PC-3 (cell line): ENCODE measurements at regions not wholly inside any gene's neighbourhood (a gene's known extent, or its start where the extent isn't known, plus 50 kb on each side); places are given as distances from the start of the nearest gene placed in this dataset.

Experiments
- ATAC-seq: fragments of 200-7000 bp; cut with Tn5 transposase; 2 replicates; pipeline ENCODE4 v1.9.1; 2020; ENCODE audit warnings: mild to moderate bottlenecking, moderate library complexity
- BruUV-seq: library from RNA; stranded (reverse); fragments of 400-500 nt; replicated peaks from 2 replicates; lab custom pipeline; 2021; lab: Mats Ljungman, UMichigan
- CTCF ChIA-PET: fragments of 300-600 bp; sonication (Branson Sonifier 250); formaldehyde crosslinking; loops from one replicate; lab custom pipeline; 2022; ENCODE audit warnings: antibody characterized with exemption; lab: Charles Lee
- POLR2A ChIA-PET: fragments of 300-600 bp; sonication (Branson Sonifier 250); formaldehyde crosslinking; loops from one replicate; lab custom pipeline; 2022; ENCODE audit warnings: antibody characterized with exemption; ENCODE audit not compliant: unreplicated experiment; lab: Charles Lee
- DNase-seq: peaks from one replicate; pipeline ENCODE4 v3.0.0-alpha.2; 2015
- H2AFZ ChIP-seq: fragments of 300-600 bp; sonication (generic); 2 replicates; pipeline ENCODE4 v1.6.0; 2016; ENCODE audit warnings: antibody characterized with exemption, low read length
- H3F3A ChIP-seq: fragments of 300-600 bp; sonication (generic); one replicate; pipeline ENCODE4 v1.6.0; 2017; ENCODE audit warnings: antibody characterized with exemption, low read length, control low read depth, mild to moderate bottlenecking; ENCODE audit not compliant: unreplicated experiment
- H3K27ac ChIP-seq: fragments of 300-600 bp; sonication (generic); 2 replicates; pipeline ENCODE4 v1.5.1; 2016; ENCODE audit warnings: mild to moderate bottlenecking, low read length
- H3K27me3 ChIP-seq: fragments of 300-600 bp; sonication (generic); 2 replicates; pipeline ENCODE4 v1.6.1; 2016; ENCODE audit warnings: low read length, mixed read lengths
- H3K36me3 ChIP-seq: fragments of 300-600 bp; sonication (generic); 2 replicates; pipeline ENCODE4 v1.6.1; 2016; ENCODE audit warnings: low read depth, mixed run types, low read length, mixed read lengths
- H3K4me1 ChIP-seq: fragments of 300-600 bp; sonication (generic); 2 replicates; pipeline ENCODE4 v1.5.1; 2016; ENCODE audit warnings: low read length; ENCODE audit not compliant: insufficient read depth
- H3K4me2 ChIP-seq: fragments of 300-600 bp; sonication (generic); 2 replicates; pipeline ENCODE4 v1.6.0; 2016; ENCODE audit warnings: low read length
- H3K4me3 ChIP-seq: fragments of 300-600 bp; sonication (generic); 2 replicates; pipeline ENCODE4 v1.5.1; 2016; ENCODE audit warnings: mild to moderate bottlenecking, low read length, mixed read lengths
- H3K79me2 ChIP-seq: fragments of 300-600 bp; sonication (generic); 2 replicates; pipeline ENCODE4 v1.6.1; 2017; ENCODE audit warnings: low read length, mixed read lengths
- H3K9ac ChIP-seq: fragments of 300-600 bp; sonication (generic); 2 replicates; pipeline ENCODE4 v1.6.0; 2016; ENCODE audit warnings: mild to moderate bottlenecking, low read length
- H3K9me2 ChIP-seq: fragments of 300-600 bp; sonication (generic); replicated peaks from 2 replicates; pipeline ENCODE4 v1.6.1; 2016; ENCODE audit warnings: mixed run types, low read length, mixed read lengths
- H3K9me3 ChIP-seq: fragments of 300-600 bp; sonication (generic); 2 replicates; pipeline ENCODE4 v1.6.1; 2016; ENCODE audit warnings: low read length, mixed read lengths
- H4K20me1 ChIP-seq: fragments of 300-600 bp; sonication (generic); 2 replicates; pipeline ENCODE4 v1.6.1; 2016; ENCODE audit warnings: low read length, mixed read lengths
- EZH2 ChIP-seq: fragments of 300-600 bp; sonication (generic); IDR thresholded peaks from one replicate; pipeline ENCODE4 v1.6.1; 2017; ENCODE audit warnings: antibody characterized with exemption, mild to moderate bottlenecking, low read length; ENCODE audit not compliant: unreplicated experiment
- EZH2phosphoT487 ChIP-seq: fragments of 300-600 bp; sonication (generic); IDR thresholded peaks from 2 replicates; pipeline ENCODE4 v1.6.1; 2018; ENCODE audit warnings: mild to moderate bottlenecking, antibody characterized with exemption, low read length, borderline replicate concordance
- intact Hi-C: fragments of 100-400 bp; cut with micrococcal nuclease; formaldehyde crosslinking; loops from 2 replicates; pipeline ENCODE4 v1.9.0; 2023
- TF ChIP-seq, protein P1 (sequence below): fragments of 300-600 bp; sonication (generic); conservative IDR thresholded peaks from 2 replicates; pipeline ENCODE4 v1.5.1; 2017; ENCODE audit warnings: antibody characterized with exemption, low read depth, mild to moderate bottlenecking, low read length

DNA sequence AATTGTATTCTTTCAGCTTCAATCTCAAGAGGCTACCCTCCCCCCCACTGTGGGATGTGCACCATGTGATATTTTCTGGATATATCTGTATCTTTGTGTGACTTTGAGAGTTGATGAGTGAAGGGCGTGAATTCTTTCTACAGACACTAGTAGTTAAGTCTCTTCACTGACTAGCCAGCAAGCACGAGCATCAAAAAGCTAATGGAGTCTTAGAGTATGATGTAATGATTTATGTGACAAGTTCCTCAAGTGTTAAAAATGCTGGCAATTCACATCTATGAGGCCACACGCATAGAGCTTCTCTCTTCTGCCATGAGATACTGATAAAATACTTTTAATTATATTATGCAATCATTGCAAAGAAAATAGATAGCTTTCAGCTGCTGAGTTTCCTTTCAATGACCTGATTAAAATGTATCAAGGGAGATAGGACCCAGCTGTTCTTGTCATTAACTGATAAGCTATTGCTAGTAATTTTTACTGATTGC lies 304.8 kb downstream of the TRIB2 start:
- H3K9me3 ChIP-seq: no peaks in the 10 kb centered on the region
- H3K9me2 ChIP-seq: no peaks in the 10 kb centered on the region
- no peaks in the 10 kb centered on the region for H4K20me1 ChIP-seq
- no TSS peak for BruUV-seq
- no peak overlapping the region for H2AFZ ChIP-seq
- no peaks in the 10 kb centered on the region for H3K79me2 ChIP-seq
- no peak overlapping the region for H3K9ac ChIP-seq
- POLR2A ChIA-PET: no interaction called here
- H3K4me3 ChIP-seq: no peak overlapping the region
- intact Hi-C loops: no loop called here
- 0 out of 2 replicates have a peak, but pooled peaks cover 15% of the 10 kb centered on the region for H3K27me3 ChIP-seq
- CTCF ChIA-PET: no interaction called here
- ATAC-seq (no peak), DNase-seq (no peak)
- no peaks in the 10 kb centered on the region for H3K4me1 ChIP-seq
- H3K36me3 ChIP-seq: no peaks in the 10 kb centered on the region
- no peak overlapping the region for H3K4me2 ChIP-seq
- no peaks in the 10 kb centered on the region for H3F3A ChIP-seq
- no peak overlapping the region for H3K27ac ChIP-seq
- TF ChIP-seq EZH2: no peak
- no peak for TF ChIP-seq EZH2phosphoT487
- TF ChIP-seq, protein P1, sequence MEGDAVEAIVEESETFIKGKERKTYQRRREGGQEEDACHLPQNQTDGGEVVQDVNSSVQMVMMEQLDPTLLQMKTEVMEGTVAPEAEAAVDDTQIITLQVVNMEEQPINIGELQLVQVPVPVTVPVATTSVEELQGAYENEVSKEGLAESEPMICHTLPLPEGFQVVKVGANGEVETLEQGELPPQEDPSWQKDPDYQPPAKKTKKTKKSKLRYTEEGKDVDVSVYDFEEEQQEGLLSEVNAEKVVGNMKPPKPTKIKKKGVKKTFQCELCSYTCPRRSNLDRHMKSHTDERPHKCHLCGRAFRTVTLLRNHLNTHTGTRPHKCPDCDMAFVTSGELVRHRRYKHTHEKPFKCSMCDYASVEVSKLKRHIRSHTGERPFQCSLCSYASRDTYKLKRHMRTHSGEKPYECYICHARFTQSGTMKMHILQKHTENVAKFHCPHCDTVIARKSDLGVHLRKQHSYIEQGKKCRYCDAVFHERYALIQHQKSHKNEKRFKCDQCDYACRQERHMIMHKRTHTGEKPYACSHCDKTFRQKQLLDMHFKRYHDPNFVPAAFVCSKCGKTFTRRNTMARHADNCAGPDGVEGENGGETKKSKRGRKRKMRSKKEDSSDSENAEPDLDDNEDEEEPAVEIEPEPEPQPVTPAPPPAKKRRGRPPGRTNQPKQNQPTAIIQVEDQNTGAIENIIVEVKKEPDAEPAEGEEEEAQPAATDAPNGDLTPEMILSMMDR: no peak

DNA sequence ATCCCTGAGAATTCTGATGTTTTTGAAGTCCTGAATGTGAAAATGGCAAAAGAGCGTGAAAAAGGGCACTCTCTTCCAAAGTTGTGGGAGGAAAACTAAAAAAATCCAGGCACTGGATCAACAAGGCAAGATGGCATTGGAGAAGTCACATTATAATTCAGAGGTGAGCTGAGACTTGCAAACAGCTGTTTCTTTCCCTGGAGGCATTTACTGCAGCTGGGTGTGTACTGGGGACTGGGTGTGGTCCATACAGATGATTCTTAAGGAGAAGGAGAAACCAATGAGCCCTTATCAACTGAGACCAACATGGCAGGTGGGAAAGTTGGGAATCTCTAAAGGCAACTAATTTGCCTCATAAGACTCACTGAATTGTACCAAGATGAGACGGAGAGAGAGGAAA lies 313.9 kb downstream of the TRIB2 start:
- Histone ChIP-seq H3K9me2 (no peaks in the 10 kb centered on the region), H3K4me2 (no peak overlapping the region), H3K4me3 (no peak overlapping the region), H3F3A (no peaks in the 10 kb centered on the region), H4K20me1 (no peaks in the 10 kb centered on the region), H3K27me3 (no peaks in the 10 kb centered on the region), H3K36me3 (no peaks in the 10 kb centered on the region), H3K79me2 (no peaks in the 10 kb centered on the region), H3K27ac (no peak overlapping the region), H2AFZ (no peak overlapping the region), H3K9ac (no peak overlapping the region), H3K9me3 (no peaks in the 10 kb centered on the region), H3K4me1 (no peaks in the 10 kb centered on the region)
- intact Hi-C loops: no loop called here
- ChIA-PET POLR2A (no interaction called here), CTCF (interaction anchor here (0.7 kb wide), 1 partner anchor 337 kb away, joined by 4 read pairs; no protein-coding TSS in a partner anchor)
- DNase-seq: no peak
- no TSS peak for BruUV-seq
- ATAC-seq: no peak
- TF ChIP-seq, protein P1: no peak
- TF ChIP-seq EZH2phosphoT487 (no peak), EZH2 (no peak)

DNA sequence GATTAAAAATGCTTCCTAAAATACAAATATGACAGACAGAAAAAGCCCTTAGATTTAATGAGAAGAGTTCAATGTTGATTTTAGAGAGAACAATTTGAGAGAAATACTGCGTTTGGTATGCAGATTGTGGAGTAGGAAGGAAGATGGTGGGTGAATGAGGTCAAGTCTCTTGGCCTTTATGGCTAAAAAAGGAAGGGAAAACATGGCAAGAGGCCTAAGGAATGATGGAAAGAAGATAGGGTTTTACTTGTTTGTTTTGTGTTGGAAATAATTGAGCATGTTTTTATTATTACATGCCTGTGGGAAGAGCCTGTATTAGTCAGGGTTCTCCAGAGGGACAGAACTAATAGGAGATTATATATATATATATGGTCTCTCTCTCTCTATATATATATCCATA lies 318.1 kb downstream of the TRIB2 start:
- CTCF ChIA-PET: no interaction called here
- H4K20me1 ChIP-seq: no peaks in the 10 kb centered on the region
- BruUV-seq: no TSS peak

More for the DNA sequence above, 318.1 kb downstream of the TRIB2 start:
- Histone ChIP-seq H3F3A (no peaks in the 10 kb centered on the region), H3K4me3 (no peak overlapping the region), H3K4me1 (no peaks in the 10 kb centered on the region), H3K9me3 (no peaks in the 10 kb centered on the region), H2AFZ (no peak overlapping the region), H3K9me2 (no peaks in the 10 kb centered on the region), H3K79me2 (no peaks in the 10 kb centered on the region), H3K36me3 (no peaks in the 10 kb centered on the region), H3K27ac (no peak overlapping the region), H3K27me3 (peaks cover 15% of the 10 kb centered on the region), H3K9ac (no peak overlapping the region), H3K4me2 (no peak overlapping the region)
- intact Hi-C loops: no loop called here
- POLR2A ChIA-PET: no interaction called here
- no peak for ATAC-seq
- TF ChIP-seq, protein P1: no peak
- no peak for TF ChIP-seq EZH2
- no peak for TF ChIP-seq EZH2phosphoT487
- no peak for DNase-seq
